Stimulated activated CD4-positive, alpha-beta T cell treated with anti-CD3 and anti-CD28 coated beads, Interleukin-2, amount 100 ng/mL, for 48 hours (primary cell): ENCODE measurements at regions not wholly inside any gene's neighbourhood (a gene's known extent, or its start where the extent isn't known, plus 50 kb on each side); places are given as distances from the start of the nearest gene placed in this dataset.

ENCODE experiments used
- DNase-seq, 2 donors: peaks; one replicate each; pipeline ENCODE4 v3.0.0-alpha.2; 2020

DNA sequence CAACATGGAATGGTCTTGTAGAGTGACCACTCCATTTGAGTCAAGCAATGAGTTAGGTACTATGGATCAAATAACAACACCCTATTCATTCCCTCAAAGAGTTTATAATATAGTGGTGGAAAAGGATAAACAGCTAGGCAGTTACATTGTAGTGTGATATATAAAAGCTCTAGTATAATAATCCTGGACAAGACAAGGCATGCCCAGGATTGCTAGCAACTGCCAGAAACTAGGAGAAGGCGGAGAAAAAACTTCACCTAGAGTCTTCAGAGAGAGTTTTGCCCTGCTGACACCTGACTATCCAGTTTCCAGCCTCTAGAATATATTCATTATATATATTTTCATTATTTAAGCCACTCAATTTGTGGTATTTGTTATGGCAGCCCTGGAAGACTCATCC, 530.6 kb downstream of the KLF12 start:
- no peak for DNase-seq

GRCh38 chr13:73602295-73602694, 531.9 kb downstream of the KLF12 start:
- no peak for DNase-seq

GRCh38 chr13:73601708-73602107, 532.5 kb downstream of the KLF12 start:
- DNase-seq = no peak

DNA sequence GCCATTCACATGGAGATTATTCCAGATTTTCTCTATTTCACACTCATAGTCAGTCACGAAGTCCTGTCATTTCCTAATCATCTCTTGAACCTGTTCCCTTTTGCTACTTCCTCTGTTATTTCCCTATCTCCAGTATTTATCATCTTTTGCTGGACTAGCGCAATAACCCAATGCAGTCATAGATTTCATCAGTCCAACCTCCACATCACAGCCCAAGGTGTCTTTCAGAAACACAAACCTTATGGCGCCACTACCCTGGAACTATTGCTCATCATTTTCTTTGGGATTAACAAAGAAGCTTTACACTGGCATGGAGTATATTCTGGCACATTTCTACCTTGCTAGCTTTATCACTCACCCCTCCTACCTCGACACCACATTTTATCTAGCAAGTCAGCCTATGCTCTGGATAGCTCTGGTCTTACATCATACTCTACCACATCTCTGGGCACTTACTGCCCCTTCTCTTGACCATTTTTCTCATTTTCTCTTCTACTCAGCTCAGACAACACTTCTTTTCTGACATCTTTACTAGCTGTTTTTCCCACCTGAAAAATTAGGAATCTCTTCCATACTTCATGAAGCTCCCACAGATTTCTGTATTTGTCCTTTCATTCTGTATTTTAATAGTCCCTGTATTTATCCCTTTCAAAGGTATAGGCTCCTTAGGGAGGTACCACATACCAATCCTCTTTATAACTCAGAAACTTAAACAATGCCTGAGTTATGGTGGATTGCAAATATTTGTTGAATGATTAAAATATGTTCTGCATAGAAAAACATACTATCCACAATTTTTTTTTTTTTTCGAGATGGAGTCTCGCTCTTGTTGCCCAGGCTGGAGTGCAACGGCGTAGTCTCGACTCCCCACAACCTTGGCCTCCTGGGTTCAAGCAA, 534.7 kb downstream of the KLF12 start:
- no peak for DNase-seq

DNA sequence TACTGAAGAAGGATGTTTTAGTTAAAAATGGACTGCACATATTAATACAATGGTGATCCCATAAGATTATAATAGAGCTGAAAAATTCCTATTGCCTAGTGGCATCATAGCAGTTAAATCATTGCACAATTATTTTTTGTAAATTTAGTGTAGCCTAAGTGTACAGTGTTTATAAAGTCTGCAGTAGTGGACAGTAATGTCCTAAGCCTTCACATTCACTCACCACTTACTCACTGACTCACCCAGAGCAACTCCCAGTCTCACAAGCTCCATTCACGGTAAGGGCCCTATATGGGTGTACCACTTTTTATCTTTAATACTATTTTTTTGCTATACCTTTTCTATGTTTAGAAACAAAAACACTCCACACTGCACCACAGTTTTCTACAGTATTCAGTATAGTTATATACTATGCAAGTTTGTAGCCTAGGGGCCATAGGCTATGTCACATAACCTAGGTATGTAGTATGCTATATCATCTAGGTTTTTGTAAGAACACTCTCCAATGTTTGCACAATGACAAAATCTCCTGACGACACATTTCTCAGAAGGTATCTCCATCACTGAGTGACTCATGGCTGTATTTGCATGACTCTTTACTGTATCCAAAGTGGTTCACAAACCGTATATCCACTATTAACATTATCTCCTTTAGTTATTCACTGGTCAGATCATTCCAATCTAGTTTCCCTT, 536.0 kb downstream of the KLF12 start:
- no peak for DNase-seq

GRCh38 chr13:73596382-73596781, 537.6 kb downstream of the KLF5 start:
- no peak for DNase-seq

DNA sequence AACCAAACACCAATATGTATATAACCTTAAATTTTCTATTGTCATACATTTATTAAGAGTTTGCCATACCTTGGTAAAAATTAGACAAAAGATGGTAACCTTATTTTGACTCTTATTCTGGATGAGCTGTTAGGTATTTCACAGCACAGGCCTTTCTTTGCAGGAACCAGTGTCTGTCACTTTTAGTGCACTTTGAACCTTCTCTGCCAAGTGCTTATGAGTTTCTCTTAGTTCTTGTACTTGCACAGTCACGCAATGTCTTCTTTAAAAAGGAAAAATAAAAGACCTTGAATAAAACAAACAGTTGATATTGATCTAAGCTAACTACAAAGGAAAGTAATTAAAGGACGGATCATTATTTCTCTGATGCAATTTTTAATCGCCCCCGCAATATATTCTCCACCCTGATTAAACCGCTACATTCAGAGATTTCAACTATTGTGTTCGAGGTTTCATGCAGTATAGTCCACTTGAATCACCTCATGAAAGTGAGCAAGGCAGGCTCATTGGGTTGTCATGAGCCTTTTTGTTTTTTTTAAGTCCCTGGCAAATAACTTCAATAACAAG, 534.5 kb downstream of the KLF5 start:
- DNase-seq = no peak

DNA sequence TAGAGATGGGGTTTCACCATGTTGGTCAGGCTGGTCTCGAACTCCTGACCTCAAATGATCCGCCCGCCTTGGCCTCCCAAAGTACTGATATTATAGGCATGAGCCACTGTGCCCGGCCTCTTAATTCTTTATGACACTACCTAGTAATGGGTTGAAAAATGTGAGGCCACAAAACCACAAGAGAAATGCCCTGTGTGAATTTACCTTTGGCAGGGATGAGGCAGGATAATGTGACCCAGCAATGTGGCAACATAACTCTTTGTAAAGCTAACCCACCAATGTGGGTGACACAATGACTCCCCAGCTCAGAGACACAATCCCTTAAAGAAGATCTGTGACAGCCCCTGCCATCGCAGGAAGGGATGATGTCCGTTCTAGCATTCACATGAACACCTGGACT, 533.1 kb downstream of the KLF5 start:
- DNase-seq = no peak

DNA sequence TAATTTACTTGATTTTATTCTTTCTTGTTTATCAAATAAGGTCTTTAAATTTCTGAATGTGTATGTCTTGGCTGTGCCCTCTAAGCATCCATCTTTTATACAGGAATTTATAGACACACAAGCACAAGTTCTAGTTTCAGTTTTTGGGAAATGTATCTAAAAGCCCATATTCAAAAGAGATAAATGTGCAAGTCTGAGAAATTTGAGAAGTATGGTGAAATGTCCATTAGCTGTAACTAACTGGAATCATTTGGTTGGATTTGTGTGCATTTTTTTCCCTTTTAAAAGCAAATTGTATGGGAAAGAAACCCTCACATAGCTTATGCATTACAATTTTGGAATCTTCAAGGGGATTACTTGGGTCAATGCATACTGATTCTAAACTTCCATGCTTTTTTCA, 532.0 kb downstream of the KLF5 start:
- no peak for DNase-seq

- no peak for DNase-seq
Observed at GRCh38 chr13:73585236-73585635, 526.4 kb downstream of the KLF5 start.

DNA sequence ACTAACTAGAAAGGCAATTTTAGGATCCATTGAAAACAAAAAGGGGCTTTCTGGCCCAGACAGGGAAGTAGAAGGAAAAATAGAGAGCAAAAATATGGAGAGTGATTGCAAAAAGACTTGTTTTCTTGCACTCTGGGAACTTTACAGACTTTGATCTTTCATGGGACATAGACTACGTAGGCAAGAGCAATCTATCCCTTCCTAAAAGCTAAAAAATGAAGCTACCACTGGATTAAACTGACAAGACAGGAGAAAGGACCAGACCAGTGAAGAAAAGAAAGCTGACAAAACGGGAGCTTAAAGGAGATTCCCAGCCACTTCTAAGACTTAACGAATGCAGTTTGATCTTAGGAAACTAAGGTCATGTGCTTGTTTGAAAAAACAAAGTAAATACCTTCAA, 524.5 kb downstream of the KLF5 start:
- no peak for DNase-seq

DNA sequence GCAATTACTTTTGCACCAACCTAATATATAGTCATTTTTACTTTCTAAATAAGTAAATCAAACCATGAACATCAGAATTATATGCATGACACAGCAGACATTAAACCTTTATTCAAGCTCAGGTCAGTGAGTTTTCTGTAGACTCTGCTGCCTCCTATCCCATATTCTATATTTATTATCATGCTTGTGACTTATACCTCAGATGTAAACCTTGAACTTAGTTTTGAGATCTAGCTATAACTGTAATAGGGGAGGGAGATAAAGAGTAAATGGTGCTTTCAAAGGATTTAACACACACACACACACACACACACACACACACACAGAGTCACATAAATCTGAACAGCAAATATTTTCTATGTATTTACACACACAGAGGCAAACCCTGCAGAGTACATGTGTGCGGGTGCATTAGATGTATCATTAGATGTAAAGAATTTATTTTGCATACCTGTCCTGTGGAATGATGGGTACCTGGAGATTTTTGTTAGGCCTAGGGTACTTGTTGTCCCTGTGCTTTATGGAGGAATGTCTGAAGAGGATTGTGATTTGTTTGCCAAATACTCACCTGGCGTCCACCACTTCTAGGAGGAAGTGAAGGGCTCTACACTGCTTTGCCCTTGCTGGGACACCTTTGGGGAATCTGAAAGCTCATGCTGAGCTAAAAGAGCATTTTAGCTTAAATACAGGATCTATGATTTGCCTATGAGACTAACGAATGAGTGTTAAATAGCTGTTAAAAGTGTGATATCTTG, 521.9 kb downstream of the KLF5 start:
- DNase-seq = no peak

DNA sequence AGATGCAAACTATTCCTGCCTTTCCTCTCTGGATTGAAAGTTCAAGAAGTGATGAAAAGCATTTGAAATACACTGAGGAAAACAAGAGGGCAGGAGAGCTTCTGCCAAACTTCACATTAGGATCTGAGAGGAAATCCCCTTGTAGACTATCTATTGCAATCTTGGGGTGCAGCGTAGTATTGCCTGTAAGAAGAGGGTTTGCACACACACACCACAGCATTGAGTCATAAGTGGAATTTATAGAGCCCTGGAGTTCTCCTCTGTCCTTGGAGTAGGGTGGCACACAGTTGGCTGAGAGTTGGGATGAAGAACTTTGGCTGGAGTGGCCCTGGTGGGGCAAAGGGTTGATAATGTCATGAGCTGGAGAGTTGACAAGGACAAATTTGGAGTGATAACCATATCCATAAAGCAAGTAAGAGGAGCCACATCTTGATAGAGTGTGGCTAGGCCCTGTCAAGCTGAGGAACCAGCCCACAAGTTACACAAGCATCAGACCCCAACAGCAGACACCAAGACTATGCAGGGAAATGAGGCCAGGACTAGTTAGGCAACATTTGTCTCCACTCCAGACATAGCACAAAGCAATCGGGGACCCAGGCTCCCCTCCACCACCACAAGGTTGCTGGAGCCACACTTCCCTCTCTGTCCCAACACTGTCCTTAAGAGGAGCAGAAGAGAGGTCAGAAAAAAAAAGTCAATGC, 520.9 kb downstream of the KLF5 start:
- no peak for DNase-seq

DNA sequence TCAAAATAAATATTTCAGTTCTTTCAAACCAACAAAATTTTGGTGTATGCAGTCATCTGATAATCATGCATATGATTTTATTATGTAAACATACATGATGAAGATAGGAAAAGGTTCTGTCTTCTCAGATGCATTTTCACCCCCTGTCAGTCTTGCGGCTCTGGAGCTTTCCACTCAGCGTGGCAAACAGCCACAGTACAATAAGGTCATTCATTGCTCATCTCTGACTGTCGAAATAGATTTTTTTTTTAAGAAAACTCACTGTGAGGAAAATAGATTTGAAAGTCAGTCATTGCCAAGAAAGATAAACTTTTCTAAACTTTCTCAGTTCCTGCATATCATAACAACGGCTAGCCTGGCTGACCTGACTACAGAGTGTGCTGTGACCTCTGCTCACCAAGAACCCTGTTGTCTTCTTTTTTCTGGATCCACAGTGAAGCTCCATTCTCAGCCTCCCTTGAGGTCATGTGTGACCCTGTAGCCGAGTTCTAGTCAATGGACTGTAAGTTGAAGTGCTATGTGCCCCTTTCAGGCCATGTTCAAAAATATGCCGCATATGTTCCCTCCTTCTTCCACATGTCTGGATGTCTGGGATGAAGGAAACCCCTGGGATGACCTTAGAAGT, 519.6 kb downstream of the KLF5 start:
- DNase-seq = no peak

DNA sequence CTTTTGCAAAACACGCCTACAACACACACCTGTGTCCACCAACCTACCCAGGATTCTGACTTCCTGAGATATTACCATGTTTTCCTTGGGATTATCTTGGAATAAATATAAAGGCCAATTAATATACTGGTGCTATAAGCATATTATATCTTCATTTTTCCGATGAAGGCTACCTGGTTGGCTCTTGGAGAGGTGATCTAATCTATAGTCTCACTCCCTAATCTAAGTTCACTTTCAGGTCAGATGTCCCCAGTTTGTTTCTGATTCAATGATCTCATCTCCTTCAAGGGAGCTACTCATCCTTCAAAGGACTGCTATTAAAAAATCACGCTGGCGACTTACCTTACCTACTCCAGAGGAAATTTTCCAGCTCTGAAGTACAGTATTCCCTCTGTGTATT, 517.5 kb downstream of the KLF5 start:
- no peak for DNase-seq

DNA sequence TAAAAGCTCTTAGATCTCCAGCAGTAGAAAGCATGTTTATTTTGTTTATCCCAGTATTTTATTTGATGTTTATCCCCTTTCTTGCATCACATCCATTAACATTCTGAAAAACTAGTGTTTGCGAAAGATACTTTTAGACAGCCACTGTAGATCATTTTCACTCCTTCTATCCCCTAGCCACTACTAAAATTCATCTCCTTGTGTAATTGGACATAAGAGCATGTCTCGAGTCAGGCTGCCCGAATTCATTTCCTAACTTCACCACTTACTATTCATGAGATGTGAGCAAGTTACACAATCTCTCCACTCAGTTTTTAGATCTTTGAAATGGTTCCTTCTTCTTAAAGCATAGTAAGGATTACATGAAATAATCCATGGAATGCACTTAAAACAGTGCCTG, 514.0 kb downstream of the KLF5 start:
- DNase-seq = no peak

DNA sequence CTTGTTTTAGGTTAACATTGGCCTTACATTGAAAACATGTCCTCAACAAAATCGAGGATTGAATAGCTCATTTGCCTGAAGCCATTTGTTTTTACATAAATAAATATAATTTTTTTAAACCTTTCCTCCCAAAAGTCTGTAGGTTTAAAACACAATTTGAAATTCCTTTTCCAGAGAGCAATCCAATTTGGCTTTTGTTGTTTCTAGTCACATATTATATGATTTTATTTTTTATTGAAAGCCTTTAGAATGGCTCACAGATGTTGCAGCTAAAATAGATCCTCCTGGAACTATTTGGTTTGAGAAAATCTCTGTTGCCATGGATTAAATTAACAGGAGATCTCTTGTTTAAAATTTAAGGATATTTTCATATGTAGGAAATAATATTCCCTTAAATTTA, 512.6 kb downstream of the KLF5 start:
- no peak for DNase-seq

DNA sequence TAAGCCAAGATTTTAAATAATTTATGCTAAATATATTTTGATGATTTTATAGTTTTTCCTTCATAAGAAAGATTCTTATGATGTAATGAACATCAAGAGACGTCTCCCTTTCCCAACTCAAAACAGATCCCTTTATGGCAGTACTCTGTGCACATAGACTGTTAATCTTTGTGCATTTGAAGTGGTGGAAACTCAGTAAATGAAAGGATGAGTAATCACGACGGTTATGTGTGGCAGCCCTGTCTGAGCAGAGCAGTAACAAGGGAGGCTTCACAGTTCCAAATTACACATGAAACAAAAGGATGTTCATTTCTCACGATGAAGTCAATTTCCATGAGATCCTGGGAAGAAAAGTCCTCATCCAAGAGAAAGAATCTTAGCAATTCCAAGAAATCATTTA, 498.1 kb downstream of the KLF5 start:
- no peak for DNase-seq

DNA sequence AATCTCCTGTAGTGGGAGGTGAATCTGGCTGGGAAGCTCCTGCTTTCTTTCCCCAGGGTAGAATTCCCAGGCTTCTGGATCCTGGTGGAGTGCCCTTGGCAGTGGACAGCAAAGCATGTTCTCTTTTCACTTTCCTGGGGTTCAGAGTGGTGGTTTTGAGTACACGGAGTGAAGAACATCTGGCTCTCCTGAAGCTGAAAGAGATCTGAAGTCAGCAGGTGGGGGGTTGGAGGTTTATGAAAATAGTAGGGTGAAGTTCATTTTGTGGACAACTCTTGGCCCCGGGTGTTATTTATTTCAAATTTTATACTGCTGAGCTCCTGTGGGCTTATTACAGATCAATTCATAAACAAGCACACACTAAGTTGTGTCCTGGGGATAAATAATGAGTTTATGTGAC, 497.3 kb downstream of the KLF5 start:
- DNase-seq = no peak

DNA sequence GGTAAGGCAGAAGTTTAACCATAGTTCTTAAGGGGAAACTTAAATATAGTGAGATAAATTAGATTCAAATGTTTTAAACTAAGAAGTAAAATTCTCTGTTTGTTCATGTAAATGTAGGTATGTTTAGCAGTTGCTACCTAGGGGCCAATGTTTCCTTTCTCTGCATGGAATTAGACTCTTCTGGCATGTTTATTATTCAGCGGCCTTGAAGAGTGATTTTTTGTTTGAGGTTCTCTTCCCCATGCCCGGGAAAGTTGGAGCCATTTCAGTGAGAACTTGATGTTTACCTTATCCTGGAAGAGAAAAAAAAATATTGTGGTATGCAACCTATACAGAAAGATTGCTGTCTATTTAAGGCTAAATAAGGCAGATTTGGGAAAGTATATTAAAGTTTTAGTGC, 492.9 kb downstream of the KLF5 start:
- no peak for DNase-seq

- DNase-seq = no peak
Observed at GRCh38 chr13:73549717-73550116, 490.9 kb downstream of the KLF5 start.

DNA sequence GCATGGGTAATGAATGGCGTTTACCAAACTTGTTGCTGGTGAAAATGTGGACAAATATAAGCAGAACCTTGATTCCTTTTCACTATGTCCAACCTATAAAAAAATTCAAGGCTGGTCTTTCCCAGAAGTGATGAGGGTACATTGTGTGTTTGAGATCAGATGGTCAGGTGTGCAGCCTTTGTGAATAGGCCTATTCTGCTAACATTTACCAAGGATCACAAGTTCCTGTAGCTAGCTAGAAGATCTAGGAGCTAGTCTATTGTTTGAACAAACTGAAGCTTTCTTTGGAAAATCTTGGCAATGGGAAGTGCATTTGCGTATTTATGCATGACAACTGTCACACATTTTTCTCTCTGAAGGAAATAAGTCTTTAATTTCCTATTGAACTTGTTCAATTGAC, 489.6 kb downstream of the KLF5 start:
- no peak for DNase-seq
